GM13976 (cell line): ENCODE measurements at regions not wholly inside any gene's neighbourhood (a gene's known extent, or its start where the extent isn't known, plus 50 kb on each side); places are given as distances from the start of the nearest gene placed in this dataset.
"Not testable (repeated sequence)": the region's sequence is repeated elsewhere in the genome, so short reads cannot be mapped to it uniquely, and the experiment has no call there.

Source experiments
- DNase-seq: peaks from one replicate; pipeline ENCODE4 v3.0.0; 2012; ENCODE audit warnings: low spot score
- CTCF ChIP-seq: IDR thresholded peaks from 2 replicates; pipeline ENCODE4 v1.5.1; 2012; ENCODE audit warnings: borderline replicate concordance, mild to moderate bottlenecking; ENCODE audit not compliant: insufficient read depth; ENCODE audit errors: extremely low read depth, missing control alignments, control extremely low read depth
- in situ Hi-C: fragments of 300-500 bp; cut with MboI; formaldehyde crosslinking; loops from one replicate; pipeline ENCODE4 v1.12.0; 2022; ENCODE audit warnings: low sequenced_read_pairs, mixed read lengths, inconsistent platforms; ENCODE audit not compliant: unreplicated experiment

GRCh38 chr10:6990891-6991290 lies 410.8 kb upstream of the PRKCQ start:
- no peak for DNase-seq
- in situ Hi-C loops: no loop called here
- TF ChIP-seq CTCF: no peak

- no peak for DNase-seq
- TF ChIP-seq CTCF: no peak
- in situ Hi-C loops: no loop called here
Measured at GRCh38 chr10:6988654-6989053, 408.6 kb upstream of the PRKCQ start.

GRCh38 chr10:6987536-6987945 lies 407.5 kb upstream of the PRKCQ start:
- no peak for DNase-seq
- no peak for TF ChIP-seq CTCF
- in situ Hi-C loops: no loop called here

- DNase-seq: no peak
- in situ Hi-C loops: no loop called here
- TF ChIP-seq CTCF: no peak
Measured at GRCh38 chr10:6986927-6987326, 406.9 kb upstream of the PRKCQ start.

GRCh38 chr10:6985644-6986043 lies 405.6 kb upstream of the PRKCQ start:
- in situ Hi-C loops: no loop called here
- DNase-seq: no peak
- no peak for TF ChIP-seq CTCF

GRCh38 chr10:6984971-6985370 lies 404.9 kb upstream of the PRKCQ start:
- DNase-seq: no peak
- in situ Hi-C loops: no loop called here
- no peak for TF ChIP-seq CTCF

GRCh38 chr10:6984016-6984415 lies 403.9 kb upstream of the PRKCQ start:
- DNase-seq, in situ Hi-C loops: not testable (repeated sequence)
